ENCODE measurements at regions not wholly inside any gene's neighbourhood (a gene's known extent, or its start where the extent isn't known, plus 50 kb on each side); places are given as distances from the start of the nearest gene placed in this dataset.

GRCh38 chr3:191912616-191913204 is 451.7 kb downstream of the PYDC2 start:
- TF ChIP-seq POLR2AphosphoS5 (IDR thresholded peaks at IDR 0.05; ENCODE audit: low read depth, low read length) (no peak), PAX5 (IDR thresholded peaks at IDR 0.05; ENCODE audit: insufficient read depth, low read length, severe bottlenecking) (no peak), POLR2A (IDR thresholded peaks at IDR 0.05; ENCODE audit: low read depth, low read length) (no peak)

All from GM12891 (cell line).